T47D (cell line): ENCODE measurements at regions not wholly inside any gene's neighbourhood (a gene's known extent, or its start where the extent isn't known, plus 50 kb on each side); places are given as distances from the start of the nearest gene placed in this dataset.
"Not testable (repeated sequence)": the region's sequence is repeated elsewhere in the genome, so short reads cannot be mapped to it uniquely, and the experiment has no call there.

ENCODE experiments used
- DNase-seq, 2 experiments: peaks; one replicate each; pipeline versions ENCODE4 v3.0.0 to v3.0.0-alpha.2; 2011 to 2012; ENCODE audit warnings: low read depth in 1 of 2, low spot score in 1 of 2
- JUND ChIP-seq: IDR thresholded peaks from 2 replicates; pipeline ENCODE4 v1.6.1; 2012; ENCODE audit warnings: low read depth
- in situ Hi-C: cut with HindIII; loops from 2 replicates; pipeline ENCODE4 v1.10.0; 2016; ENCODE audit warnings: low sequenced_read_pairs, low pct_unique_long_range_greater_than_20kb

DNA sequence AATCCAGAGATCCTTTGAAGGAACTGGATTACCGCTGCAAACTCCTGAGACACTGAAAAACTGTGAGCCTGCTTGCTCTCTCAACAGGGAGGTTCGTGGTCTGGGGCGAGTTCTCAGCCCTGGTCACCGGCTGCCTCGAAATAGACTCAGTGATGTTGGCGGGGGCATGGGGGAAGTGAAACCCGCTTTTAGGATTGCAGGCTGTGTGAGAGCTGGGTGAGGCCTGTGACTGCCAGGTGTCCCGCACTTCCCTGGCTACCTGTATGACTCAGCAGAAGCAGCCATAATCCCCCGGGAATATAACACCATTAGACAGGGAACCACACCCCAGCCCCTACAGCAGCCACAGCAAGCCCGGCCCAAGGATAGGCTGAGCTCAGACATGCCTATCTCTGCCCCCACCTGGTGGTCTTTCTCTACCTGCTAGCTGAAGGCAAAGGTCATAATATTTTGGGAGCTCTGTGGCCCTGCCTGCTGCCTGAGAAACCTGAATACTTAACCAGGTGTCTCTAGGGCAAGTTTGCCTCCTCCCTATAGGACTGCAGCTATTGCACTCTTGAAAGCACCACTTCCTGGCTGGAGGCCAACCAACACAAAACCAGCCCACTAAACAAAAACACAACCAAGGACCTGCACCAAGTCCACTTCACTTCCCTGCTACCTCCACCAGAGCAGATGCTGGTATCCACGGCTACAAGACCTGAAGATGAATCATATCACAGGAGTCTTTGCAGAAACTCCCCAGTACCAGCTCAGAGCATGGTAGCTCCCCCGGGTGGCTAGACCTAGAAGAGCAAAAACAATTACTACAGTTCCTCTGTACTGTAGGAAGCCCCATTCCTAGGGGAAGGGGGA lies 202.0 kb downstream of the RRAGB start:
- TF ChIP-seq JUND = no peak
- in situ Hi-C loops = no loop called here
- no peak for DNase-seq

- no peak for DNase-seq
- TF ChIP-seq JUND = no peak
- in situ Hi-C loops = no loop called here
Measured at GRCh38 chrX:55924574-55924973, 207.0 kb downstream of the RRAGB start.

- in situ Hi-C loops, DNase-seq: not testable (repeated sequence)
Measured at GRCh38 chrX:55928529-55928928, 211.0 kb downstream of the RRAGB start.
